Ishikawa (cell line): ENCODE measurements at regions not wholly inside any gene's neighbourhood (a gene's known extent, or its start where the extent isn't known, plus 50 kb on each side); places are given as distances from the start of the nearest gene placed in this dataset.

Experiments
- CREB1 ChIP-seq: IDR thresholded peaks from 2 replicates; pipeline ENCODE4 v1.6.1; 2012; ENCODE audit warnings: low read depth
- EGR1 ChIP-seq: IDR thresholded peaks from 2 replicates; pipeline ENCODE4 v1.6.1; 2012
- EP300 ChIP-seq: IDR thresholded peaks from 2 replicates; pipeline ENCODE4 v1.6.1; 2012; ENCODE audit warnings: borderline replicate concordance
- FOXM1 ChIP-seq: IDR thresholded peaks from 2 replicates; pipeline ENCODE4 v1.6.1; 2012; ENCODE audit warnings: low read depth, borderline replicate concordance
- MAX ChIP-seq: IDR thresholded peaks from 2 replicates; pipeline ENCODE4 v1.6.1; 2012
- NFIC ChIP-seq: IDR thresholded peaks from 2 replicates; pipeline ENCODE4 v1.6.1; 2012
- RAD21 ChIP-seq: IDR thresholded peaks from 2 replicates; pipeline ENCODE4 v1.6.1; 2012; ENCODE audit warnings: low read depth
- REST ChIP-seq: IDR thresholded peaks from 2 replicates; pipeline ENCODE4 v1.6.1; 2012; ENCODE audit warnings: low read depth, mild to moderate bottlenecking
- TAF1 ChIP-seq: IDR thresholded peaks from 2 replicates; pipeline ENCODE4 v1.6.1; 2012; ENCODE audit warnings: low read depth, mild to moderate bottlenecking
- TCF12 ChIP-seq: IDR thresholded peaks from 2 replicates; pipeline ENCODE4 v1.6.1; 2012; ENCODE audit warnings: low read depth
- TEAD4 ChIP-seq: IDR thresholded peaks from 2 replicates; pipeline ENCODE4 v1.6.1; 2012
- USF1 ChIP-seq: IDR thresholded peaks from 2 replicates; pipeline ENCODE4 v1.6.1; 2012
- YY1 ChIP-seq: IDR thresholded peaks from 2 replicates; pipeline ENCODE4 v1.6.1; 2012; ENCODE audit warnings: low read depth
- ZBTB7A ChIP-seq: IDR thresholded peaks from 2 replicates; pipeline ENCODE4 v1.6.1; 2012; ENCODE audit warnings: low read depth

GRCh38 chr2:129301431-129301913, 678.0 kb upstream of the RAB6C start:
- no peak for TF ChIP-seq ZBTB7A
- TF ChIP-seq NFIC: no peak

- TF ChIP-seq TAF1 (no peak), YY1 (no peak), RAD21 (no peak), CREB1 (no peak), TCF12 (no peak), REST (no peak), TEAD4 (no peak), EP300 (no peak), EGR1 (no peak), NFIC (no peak), FOXM1 (no peak)
These were observed 677.4 kb upstream of the RAB6C start for GRCh38 chr2:129302106-129302505.

GRCh38 chr2:129302561-129303183, 676.8 kb upstream of the RAB6C start:
- no peak for TF ChIP-seq YY1

- TF ChIP-seq USF1 (no peak), TEAD4 (no peak), REST (no peak), TCF12 (no peak), ZBTB7A (no peak), YY1 (no peak), TAF1 (no peak), FOXM1 (no peak), CREB1 (no peak)
These were observed 665.3 kb upstream of the RAB6C start for GRCh38 chr2:129314120-129314519.

GRCh38 chr2:129318581-129319421, 660.7 kb upstream of the RAB6C start:
- no peak for TF ChIP-seq TCF12
- no peak for TF ChIP-seq MAX
- no peak for TF ChIP-seq FOXM1
- TF ChIP-seq USF1: no peak
- TF ChIP-seq NFIC: no peak
- TF ChIP-seq CREB1: no peak
- no peak for TF ChIP-seq TAF1
- no peak for TF ChIP-seq EP300
- TF ChIP-seq EGR1: no peak

GRCh38 chr2:129319422-129319717, 660.1 kb upstream of the RAB6C start:
- TF ChIP-seq MAX: no peak
- no peak for TF ChIP-seq CREB1
- TF ChIP-seq TEAD4: no peak
- no peak for TF ChIP-seq USF1
- no peak for TF ChIP-seq REST
- TF ChIP-seq NFIC: no peak
- no peak for TF ChIP-seq ZBTB7A
